8988T (cell line): ENCODE measurements at regions not wholly inside any gene's neighbourhood (a gene's known extent, or its start where the extent isn't known, plus 50 kb on each side); places are given as distances from the start of the nearest gene placed in this dataset.

Experiments
- DNase-seq: peaks from one replicate; pipeline ENCODE4 v3.0.0; 2011

- DNase-seq, result no peak
Observed at GRCh38 chr14:49999826-50000379, 107.0 kb downstream of the ARF6 start.

GRCh38 chr14:50000380-50001150 is 107.7 kb downstream of the ARF6 start:
- DNase-seq, result no peak

GRCh38 chr14:50001151-50001998 is 108.5 kb downstream of the ARF6 start:
- peak; percentile 52 for DNase-seq

- no peak for DNase-seq
Observed at GRCh38 chr14:50001999-50002925, 109.4 kb downstream of the ARF6 start.

- DNase-seq, result no peak
Observed at GRCh38 chr14:50002926-50003212, 110.0 kb downstream of the ARF6 start.

GRCh38 chr14:50003213-50004021 is 110.5 kb downstream of the ARF6 start:
- peak; percentile 66 for DNase-seq

GRCh38 chr14:50006141-50006540 is 110.2 kb downstream of the VCPKMT start:
- DNase-seq, result no peak

- DNase-seq, result peak; percentile 49
Observed at GRCh38 chr14:50007123-50007903, 109.1 kb downstream of the VCPKMT start.

GRCh38 chr14:50008562-50008961 is 107.8 kb downstream of the VCPKMT start:
- no peak for DNase-seq

GRCh38 chr14:50008974-50009373 is 107.4 kb downstream of the VCPKMT start:
- no peak for DNase-seq

GRCh38 chr14:50010752-50011151 is 105.6 kb downstream of the VCPKMT start:
- DNase-seq, result no peak

GRCh38 chr14:50011242-50011641 is 105.1 kb downstream of the VCPKMT start:
- no peak for DNase-seq

- no peak for DNase-seq
Observed at GRCh38 chr14:50012644-50013043, 103.7 kb downstream of the VCPKMT start.

- no peak for DNase-seq
Observed at GRCh38 chr14:50013198-50013918, 103.0 kb downstream of the VCPKMT start.

GRCh38 chr14:50013934-50014333 is 102.4 kb downstream of the VCPKMT start:
- no peak for DNase-seq

GRCh38 chr14:50014809-50015430 is 101.5 kb downstream of the VCPKMT start:
- DNase-seq, result no peak

GRCh38 chr14:50015716-50016115 is 100.7 kb downstream of the VCPKMT start:
- no peak for DNase-seq

- no peak for DNase-seq
Observed at GRCh38 chr14:50018201-50018932, 98.0 kb downstream of the VCPKMT start.

- DNase-seq, result no peak
Observed at GRCh38 chr14:50018933-50019210, 97.5 kb downstream of the VCPKMT start.

GRCh38 chr14:50020184-50020583 is 96.2 kb downstream of the VCPKMT start:
- DNase-seq, result no peak
